Activated CD4-positive, alpha-beta T cell treated with anti-CD3 and anti-CD28 coated beads, Interleukin-2, amount 10 ng/mL, durations not matched to agents 24 days and 14 days (primary cell): ENCODE measurements at regions not wholly inside any gene's neighbourhood (a gene's known extent, or its start where the extent isn't known, plus 50 kb on each side); places are given as distances from the start of the nearest gene placed in this dataset.
A peak's percentile ranks its signal among the peaks of the same experiment; 100 is the strongest.

Source experiments
- DNase-seq: peaks from one replicate; pipeline ENCODE4 v3.0.0; 2022
- H3K27ac Mint-ChIP-seq: one replicate; pipeline ENCODE4 v1.8.0; 2022; ENCODE audit warnings: mild to moderate bottlenecking, mixed read lengths
- H3K27me3 Mint-ChIP-seq: one replicate; pipeline ENCODE4 v1.8.0; 2022; ENCODE audit warnings: mixed read lengths
- H3K36me3 Mint-ChIP-seq: one replicate; pipeline ENCODE4 v1.8.0; 2022; ENCODE audit warnings: low read depth, mild to moderate bottlenecking, mixed read lengths
- H3K4me1 Mint-ChIP-seq: one replicate; pipeline ENCODE4 v1.8.0; 2021; ENCODE audit warnings: mixed read lengths
- H3K4me3 Mint-ChIP-seq: one replicate; pipeline ENCODE4 v1.8.0; 2022; ENCODE audit warnings: mild to moderate bottlenecking, moderate library complexity, mixed read lengths
- H3K9me3 Mint-ChIP-seq: one replicate; pipeline ENCODE4 v1.8.0; 2021; ENCODE audit warnings: mixed read lengths
- intact Hi-C: fragments of 100-400 bp; cut with micrococcal nuclease; formaldehyde crosslinking; loops from one replicate; pipeline ENCODE4 v1.15.1; 2023

DNA sequence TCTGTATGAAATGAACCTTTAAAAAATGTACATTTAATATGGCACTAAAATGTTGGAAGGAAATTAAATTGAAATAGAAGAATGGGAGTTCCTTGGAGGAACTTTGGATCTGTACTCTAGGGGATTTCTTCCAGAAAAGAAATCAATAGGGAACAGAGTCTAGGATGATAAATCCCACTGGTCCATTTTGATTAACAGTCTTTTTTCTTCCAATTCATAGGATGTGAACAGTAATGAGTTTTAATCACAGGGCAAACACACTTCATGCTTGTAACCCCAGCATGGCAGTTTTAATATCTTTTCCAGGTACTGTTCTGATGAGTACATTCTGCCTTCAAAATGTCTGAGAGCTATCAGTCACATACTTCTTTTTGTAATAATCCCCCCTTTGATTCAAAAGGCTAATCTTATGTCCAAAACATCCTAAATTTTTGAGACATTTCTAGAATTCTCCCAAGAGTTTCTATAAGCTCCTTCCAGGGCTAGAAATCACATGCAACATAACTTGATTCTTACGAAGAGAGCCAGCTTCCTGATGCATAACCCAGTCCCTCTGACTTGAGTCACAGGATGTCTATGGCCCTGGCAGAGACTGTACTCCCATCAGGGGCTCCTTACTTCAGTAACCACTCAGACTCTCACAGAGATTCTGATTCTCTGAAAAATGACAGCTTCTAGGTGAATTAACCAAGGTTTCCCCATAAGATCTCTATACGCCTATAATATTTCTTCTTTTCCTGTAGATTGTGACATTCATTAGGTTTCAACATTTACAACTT, 112.9 kb downstream of the SLC36A4 start:
- no peak for DNase-seq
- Mint-ChIP-seq H3K27me3 (peaks cover 6% of the 10 kb centered on the region), H3K4me1 (no peaks in the 10 kb centered on the region), H3K27ac (no peak overlapping the region), H3K36me3 (no peaks in the 10 kb centered on the region), H3K4me3 (no peak overlapping the region), H3K9me3 (no peaks in the 10 kb centered on the region)
- intact Hi-C loops = loop anchor here (10.0 kb wide), 1 partner anchor 140 kb away; no protein-coding TSS in a partner anchor

- Mint-ChIP-seq H3K36me3 (no peaks in the 10 kb centered on the region), H3K9me3 (no peaks in the 10 kb centered on the region), H3K4me3 (no peak overlapping the region), H3K27ac (no peak overlapping the region), H3K4me1 (no peaks in the 10 kb centered on the region), H3K27me3 (peaks cover 9% of the 10 kb centered on the region)
- intact Hi-C loops = loop anchor here (10.0 kb wide), 1 partner anchor 145 kb away; no protein-coding TSS in a partner anchor
- peak; percentile 60 for DNase-seq
Observed at GRCh38 chr11:93089474-93090102, 108.2 kb downstream of the SLC36A4 start.
